ENCODE measurements at regions not wholly inside any gene's neighbourhood (a gene's known extent, or its start where the extent isn't known, plus 50 kb on each side); places are given as distances from the start of the nearest gene placed in this dataset.

DNA sequence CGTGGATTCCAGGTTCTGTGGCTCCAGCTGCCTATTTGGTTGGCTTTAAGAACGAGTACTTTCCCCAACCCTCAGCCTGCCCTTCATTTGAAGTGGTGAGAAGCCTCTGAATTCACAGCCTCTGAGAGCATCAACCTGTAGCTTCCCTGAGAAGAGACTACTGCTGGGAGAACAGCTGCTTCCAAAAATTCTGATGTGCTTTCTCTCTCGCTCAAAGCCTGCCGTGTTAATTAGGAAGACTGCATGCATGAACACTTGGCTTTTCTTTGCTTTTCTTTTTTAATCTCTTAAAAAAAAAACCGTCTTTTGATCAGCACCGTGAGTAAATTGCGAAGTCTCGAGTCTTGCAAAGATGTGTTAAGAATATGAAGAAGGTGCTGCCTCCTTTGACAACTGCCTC lies 153.4 kb upstream of the MAP1B start:
- H3K27ac ChIP-seq, result no peak overlapping the region
- no peak for TF ChIP-seq NFE2L2 (conservative IDR thresholded peaks at IDR 0.05; ENCODE audit: low read length)
- TF ChIP-seq KDM1A (IDR thresholded peaks at IDR 0.05; ENCODE audit: low read depth), result no peak
- TF ChIP-seq JUN (IDR thresholded peaks at IDR 0.05), result no peak
- no peak for TF ChIP-seq RAD21 (conservative IDR thresholded peaks at IDR 0.05 in 1 of 2, IDR thresholded peaks at IDR 0.05 in 1 of 2)
- no peak for TF ChIP-seq HDAC2 (IDR thresholded peaks at IDR 0.05)
- TF ChIP-seq ESRRA (IDR thresholded peaks at IDR 0.05; ENCODE audit: borderline replicate concordance, low read length), result no peak
- WGBS (ENCODE audit: missing lambda C conversion rate), result 76% methylated on average over 8 of the region's 8 CpGs
- peaks cover 14% of the 10 kb centered on the region for H3K9me3 ChIP-seq
- no peak for ATAC-seq
- DNase-seq (ENCODE audit: low read depth in 1 of 2, low spot score in 1 of 2), result no peak
- FAIRE-seq, result no peak
- no peak overlapping the region for H3K4me2 ChIP-seq
- POLR2A ChIA-PET, result no interaction called here
- CTCF ChIA-PET, result interaction anchor here (0.6 kb wide), 1 partner anchor 14 kb away, joined by 4 read pairs; no protein-coding TSS in a partner anchor
- H3K4me3 ChIP-seq, result no peak overlapping the region
- no peaks in the 10 kb centered on the region for H3K4me1 ChIP-seq

DNA sequence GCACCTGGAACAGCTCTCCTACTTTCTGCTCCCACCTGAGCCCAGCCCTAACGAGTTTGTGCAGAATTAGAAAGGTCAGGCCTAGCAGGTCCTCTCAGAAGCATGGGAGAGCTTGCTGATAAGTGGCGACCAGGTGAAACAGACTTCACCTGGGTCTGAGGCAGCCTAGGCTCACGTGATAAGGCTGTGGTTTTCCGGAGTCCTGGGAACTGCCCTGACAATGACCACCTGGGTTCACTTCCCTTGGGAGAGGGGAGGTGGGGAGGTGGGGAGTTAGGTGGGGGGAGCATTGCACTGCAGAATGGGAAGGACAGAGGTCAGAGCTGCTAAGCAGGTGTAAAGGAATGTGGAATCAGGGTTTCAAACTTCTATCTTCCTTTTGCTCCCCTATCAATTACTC lies 152.9 kb upstream of the MAP1B start:
- Histone ChIP-seq H3K4me2 (no peak overlapping the region), H3K9me3 (peaks cover 9% of the 10 kb centered on the region; the same call in 2 of the 3 replicates), H3K4me1 (no peaks in the 10 kb centered on the region), H3K27ac (no peak overlapping the region), H3K4me3 (no peak overlapping the region)
- 59% methylated on average over 3 of the region's 4 CpGs for WGBS (ENCODE audit: missing lambda C conversion rate)
- FAIRE-seq (no peak), ATAC-seq (no peak), DNase-seq (ENCODE audit: low read depth in 1 of 2, low spot score in 1 of 2) (no peak)
- TF ChIP-seq, protein P1, sequence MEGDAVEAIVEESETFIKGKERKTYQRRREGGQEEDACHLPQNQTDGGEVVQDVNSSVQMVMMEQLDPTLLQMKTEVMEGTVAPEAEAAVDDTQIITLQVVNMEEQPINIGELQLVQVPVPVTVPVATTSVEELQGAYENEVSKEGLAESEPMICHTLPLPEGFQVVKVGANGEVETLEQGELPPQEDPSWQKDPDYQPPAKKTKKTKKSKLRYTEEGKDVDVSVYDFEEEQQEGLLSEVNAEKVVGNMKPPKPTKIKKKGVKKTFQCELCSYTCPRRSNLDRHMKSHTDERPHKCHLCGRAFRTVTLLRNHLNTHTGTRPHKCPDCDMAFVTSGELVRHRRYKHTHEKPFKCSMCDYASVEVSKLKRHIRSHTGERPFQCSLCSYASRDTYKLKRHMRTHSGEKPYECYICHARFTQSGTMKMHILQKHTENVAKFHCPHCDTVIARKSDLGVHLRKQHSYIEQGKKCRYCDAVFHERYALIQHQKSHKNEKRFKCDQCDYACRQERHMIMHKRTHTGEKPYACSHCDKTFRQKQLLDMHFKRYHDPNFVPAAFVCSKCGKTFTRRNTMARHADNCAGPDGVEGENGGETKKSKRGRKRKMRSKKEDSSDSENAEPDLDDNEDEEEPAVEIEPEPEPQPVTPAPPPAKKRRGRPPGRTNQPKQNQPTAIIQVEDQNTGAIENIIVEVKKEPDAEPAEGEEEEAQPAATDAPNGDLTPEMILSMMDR (IDR thresholded peaks at IDR 0.05), result no peak
- TF ChIP-seq HOXB13 (CRISPR knock-in tag; IDR thresholded peaks at IDR 0.05; ENCODE audit: low read depth), result no peak
- no peak for TF ChIP-seq HEYL (CRISPR knock-in tag; IDR thresholded peaks at IDR 0.05)
- no peak for TF ChIP-seq EHF (CRISPR knock-in tag; IDR thresholded peaks at IDR 0.05)
- no peak for TF ChIP-seq KDM5A (IDR thresholded peaks at IDR 0.05)
- no peak for TF ChIP-seq FOSL2 (IDR thresholded peaks at IDR 0.05)
- TF ChIP-seq FOSL2 (CRISPR knock-in tag; IDR thresholded peaks at IDR 0.05), result no peak
- TF ChIP-seq NR3C1 (IDR thresholded peaks at IDR 0.05), result no peak
- TF ChIP-seq RNF2 (IDR thresholded peaks at IDR 0.05; ENCODE audit: borderline replicate concordance, low read depth), result no peak
- TF ChIP-seq TP53 (CRISPR knock-in tag; IDR thresholded peaks at IDR 0.05), result no peak
- TF ChIP-seq POLR2A (IDR thresholded peaks at IDR 0.05; ENCODE audit: low read length), result no peak
- TF ChIP-seq ZSCAN20 (CRISPR knock-in tag; IDR thresholded peaks at IDR 0.05), result no peak
- TF ChIP-seq CHD2 (IDR thresholded peaks at IDR 0.05; ENCODE audit: low read length, partially characterized antibody), result no peak
- POLR2A ChIA-PET, result no interaction called here
- CTCF ChIA-PET, result interaction anchor here (0.6 kb wide), 1 partner anchor 15 kb away, joined by 4 read pairs; no protein-coding TSS in a partner anchor

DNA sequence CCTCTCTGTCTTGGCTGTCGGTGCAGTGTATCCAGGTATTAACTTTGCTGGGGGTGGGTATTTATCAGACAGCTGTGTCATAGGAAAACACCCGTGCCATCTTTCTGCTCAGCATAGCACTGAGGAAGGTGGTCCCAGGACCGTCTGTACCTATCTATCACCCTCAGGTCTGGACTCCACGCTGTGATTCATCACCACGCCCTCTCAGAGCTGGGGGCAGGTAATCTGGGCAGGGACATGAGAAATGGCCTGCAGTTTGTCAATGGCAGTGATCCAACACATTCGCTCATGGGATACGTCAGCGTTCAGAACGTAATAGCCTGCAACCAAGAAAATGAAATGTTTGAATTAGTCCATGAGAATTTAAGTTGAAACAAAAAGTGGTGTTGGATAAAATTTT lies 151.6 kb upstream of the MAP1B start:
- DNase-seq (ENCODE audit: low read depth in 1 of 2, low spot score in 1 of 2) (no peak), FAIRE-seq (no peak), ATAC-seq (no peak)
- CTCF ChIA-PET, result interaction anchor here (1.8 kb wide), 1 partner anchor 33 kb away, joined by 6 read pairs; no protein-coding TSS in a partner anchor
- Histone ChIP-seq H3K4me1 (no peaks in the 10 kb centered on the region), H3K4me3 (no peak overlapping the region), H3K9me3 (no peaks in the 10 kb centered on the region), H3K27ac (no peak overlapping the region), H3K4me2 (no peak overlapping the region)
- POLR2A ChIA-PET, result no interaction called here
- 82% methylated on average over 9 of the region's 9 CpGs for WGBS (ENCODE audit: missing lambda C conversion rate)
- TF ChIP-seq RCOR1 (IDR thresholded peaks at IDR 0.05; ENCODE audit: low read depth, low read length), result no peak
- no peak for TF ChIP-seq GATA3 (IDR thresholded peaks at IDR 0.05; ENCODE audit: borderline replicate concordance)
- no peak for TF ChIP-seq NFE2L2 (conservative IDR thresholded peaks at IDR 0.05; ENCODE audit: low read length)
- no peak for TF ChIP-seq CBX8 (IDR thresholded peaks at IDR 0.05)
- TF ChIP-seq FOSL2 (IDR thresholded peaks at IDR 0.05), result no peak
- TF ChIP-seq FOSL2 (CRISPR knock-in tag; IDR thresholded peaks at IDR 0.05), result no peak
- TF ChIP-seq MYC (IDR thresholded peaks at IDR 0.05; ENCODE audit: borderline replicate concordance, low read length), result no peak
- TF ChIP-seq, protein P2, sequence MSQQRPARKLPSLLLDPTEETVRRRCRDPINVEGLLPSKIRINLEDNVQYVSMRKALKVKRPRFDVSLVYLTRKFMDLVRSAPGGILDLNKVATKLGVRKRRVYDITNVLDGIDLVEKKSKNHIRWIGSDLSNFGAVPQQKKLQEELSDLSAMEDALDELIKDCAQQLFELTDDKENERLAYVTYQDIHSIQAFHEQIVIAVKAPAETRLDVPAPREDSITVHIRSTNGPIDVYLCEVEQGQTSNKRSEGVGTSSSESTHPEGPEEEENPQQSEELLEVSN (IDR thresholded peaks at IDR 0.05; ENCODE audit: borderline replicate concordance, low read depth), result no peak
- no peak for TF ChIP-seq BCL3 (IDR thresholded peaks at IDR 0.05)
- no peak for TF ChIP-seq TFCP2L1 (CRISPR knock-in tag; IDR thresholded peaks at IDR 0.05)
- TF ChIP-seq SREBF2 (IDR thresholded peaks at IDR 0.05), result no peak
- no peak for TF ChIP-seq RARB (CRISPR knock-in tag; IDR thresholded peaks at IDR 0.05)
- TF ChIP-seq CHD4 (IDR thresholded peaks at IDR 0.05; ENCODE audit: borderline replicate concordance), result no peak
- no peak for TF ChIP-seq JUN (IDR thresholded peaks at IDR 0.05)
- no peak for TF ChIP-seq EHF (CRISPR knock-in tag; IDR thresholded peaks at IDR 0.05)
- TF ChIP-seq BHLHE40 (IDR thresholded peaks at IDR 0.05; ENCODE audit: low read depth, low read length), result no peak
- TF ChIP-seq, protein P1 (IDR thresholded peaks at IDR 0.05), result no peak
- no peak for TF ChIP-seq HEYL (CRISPR knock-in tag; IDR thresholded peaks at IDR 0.05)
- TF ChIP-seq EHMT2 (IDR thresholded peaks at IDR 0.05; ENCODE audit: low read depth), result no peak
- TF ChIP-seq POLR2A (IDR thresholded peaks at IDR 0.05; ENCODE audit: low read length), result no peak

Data from A549 (cell line).